PC-3 (cell line): ENCODE measurements at regions not wholly inside any gene's neighbourhood (a gene's known extent, or its start where the extent isn't known, plus 50 kb on each side); places are given as distances from the start of the nearest gene placed in this dataset.

Experiments used
- ATAC-seq: fragments of 200-7000 bp; cut with Tn5 transposase; 2 replicates; pipeline ENCODE4 v1.9.1; 2020; ENCODE audit warnings: mild to moderate bottlenecking, moderate library complexity
- BruUV-seq: library from RNA; stranded (reverse); fragments of 400-500 nt; replicated peaks from 2 replicates; lab custom pipeline; 2021; lab: Mats Ljungman, UMichigan
- CTCF ChIA-PET: fragments of 300-600 bp; sonication (Branson Sonifier 250); formaldehyde crosslinking; loops from one replicate; lab custom pipeline; 2022; ENCODE audit warnings: antibody characterized with exemption; lab: Charles Lee
- POLR2A ChIA-PET: fragments of 300-600 bp; sonication (Branson Sonifier 250); formaldehyde crosslinking; loops from one replicate; lab custom pipeline; 2022; ENCODE audit warnings: antibody characterized with exemption; ENCODE audit not compliant: unreplicated experiment; lab: Charles Lee
- DNase-seq: peaks from one replicate; pipeline ENCODE4 v3.0.0-alpha.2; 2015
- H2AFZ ChIP-seq: fragments of 300-600 bp; sonication (generic); 2 replicates; pipeline ENCODE4 v1.6.0; 2016; ENCODE audit warnings: antibody characterized with exemption, low read length
- H3F3A ChIP-seq: fragments of 300-600 bp; sonication (generic); one replicate; pipeline ENCODE4 v1.6.0; 2017; ENCODE audit warnings: antibody characterized with exemption, low read length, control low read depth, mild to moderate bottlenecking; ENCODE audit not compliant: unreplicated experiment
- H3K27ac ChIP-seq: fragments of 300-600 bp; sonication (generic); 2 replicates; pipeline ENCODE4 v1.5.1; 2016; ENCODE audit warnings: mild to moderate bottlenecking, low read length
- H3K27me3 ChIP-seq: fragments of 300-600 bp; sonication (generic); 2 replicates; pipeline ENCODE4 v1.6.1; 2016; ENCODE audit warnings: low read length, mixed read lengths
- H3K36me3 ChIP-seq: fragments of 300-600 bp; sonication (generic); 2 replicates; pipeline ENCODE4 v1.6.1; 2016; ENCODE audit warnings: low read depth, mixed run types, low read length, mixed read lengths
- H3K4me1 ChIP-seq: fragments of 300-600 bp; sonication (generic); 2 replicates; pipeline ENCODE4 v1.5.1; 2016; ENCODE audit warnings: low read length; ENCODE audit not compliant: insufficient read depth
- H3K4me2 ChIP-seq: fragments of 300-600 bp; sonication (generic); 2 replicates; pipeline ENCODE4 v1.6.0; 2016; ENCODE audit warnings: low read length
- H3K4me3 ChIP-seq: fragments of 300-600 bp; sonication (generic); 2 replicates; pipeline ENCODE4 v1.5.1; 2016; ENCODE audit warnings: mild to moderate bottlenecking, low read length, mixed read lengths
- H3K79me2 ChIP-seq: fragments of 300-600 bp; sonication (generic); 2 replicates; pipeline ENCODE4 v1.6.1; 2017; ENCODE audit warnings: low read length, mixed read lengths
- H3K9ac ChIP-seq: fragments of 300-600 bp; sonication (generic); 2 replicates; pipeline ENCODE4 v1.6.0; 2016; ENCODE audit warnings: mild to moderate bottlenecking, low read length
- H3K9me2 ChIP-seq: fragments of 300-600 bp; sonication (generic); replicated peaks from 2 replicates; pipeline ENCODE4 v1.6.1; 2016; ENCODE audit warnings: mixed run types, low read length, mixed read lengths
- H3K9me3 ChIP-seq: fragments of 300-600 bp; sonication (generic); 2 replicates; pipeline ENCODE4 v1.6.1; 2016; ENCODE audit warnings: low read length, mixed read lengths
- H4K20me1 ChIP-seq: fragments of 300-600 bp; sonication (generic); 2 replicates; pipeline ENCODE4 v1.6.1; 2016; ENCODE audit warnings: low read length, mixed read lengths
- CTCF ChIP-seq: fragments of 300-600 bp; sonication (generic); conservative IDR thresholded peaks from 2 replicates; pipeline ENCODE4 v1.5.1; 2017; ENCODE audit warnings: antibody characterized with exemption, low read depth, mild to moderate bottlenecking, low read length
- EZH2 ChIP-seq: fragments of 300-600 bp; sonication (generic); IDR thresholded peaks from one replicate; pipeline ENCODE4 v1.6.1; 2017; ENCODE audit warnings: antibody characterized with exemption, mild to moderate bottlenecking, low read length; ENCODE audit not compliant: unreplicated experiment
- EZH2phosphoT487 ChIP-seq: fragments of 300-600 bp; sonication (generic); IDR thresholded peaks from 2 replicates; pipeline ENCODE4 v1.6.1; 2018; ENCODE audit warnings: mild to moderate bottlenecking, antibody characterized with exemption, low read length, borderline replicate concordance
- intact Hi-C: fragments of 100-400 bp; cut with micrococcal nuclease; formaldehyde crosslinking; loops from 2 replicates; pipeline ENCODE4 v1.9.0; 2023

GRCh38 chr1:29914936-29915335 is 678.6 kb downstream of the PTPRU start:
- no peaks in the 10 kb centered on the region for H3K9me2 ChIP-seq
- intact Hi-C loops, result loop anchor here (10.0 kb wide), 1 partner anchor 470 kb away; no protein-coding TSS in a partner anchor
- CTCF ChIA-PET, result no interaction called here
- ATAC-seq (no peak), DNase-seq (no peak)
- no peaks in the 10 kb centered on the region for H3K79me2 ChIP-seq
- BruUV-seq, result no TSS peak
- no peaks in the 10 kb centered on the region for H4K20me1 ChIP-seq
- no peaks in the 10 kb centered on the region for H3K9me3 ChIP-seq
- H3K27ac ChIP-seq, result no peak overlapping the region
- TF ChIP-seq CTCF, result no peak
- no peak for TF ChIP-seq EZH2phosphoT487
- no peak for TF ChIP-seq EZH2
- no peaks in the 10 kb centered on the region for H3K36me3 ChIP-seq
- no peaks in the 10 kb centered on the region for H3F3A ChIP-seq
- H2AFZ ChIP-seq, result no peak overlapping the region
- POLR2A ChIA-PET, result no interaction called here
- H3K4me2 ChIP-seq, result no peak overlapping the region
- peaks cover 35% of the 10 kb centered on the region for H3K27me3 ChIP-seq
- no peak overlapping the region for H3K4me3 ChIP-seq
- H3K4me1 ChIP-seq, result no peaks in the 10 kb centered on the region
- no peak overlapping the region for H3K9ac ChIP-seq

- no peaks in the 10 kb centered on the region for H3K9me2 ChIP-seq
- H4K20me1 ChIP-seq, result no peaks in the 10 kb centered on the region
- peak; percentile 66 for TF ChIP-seq CTCF
- TF ChIP-seq EZH2phosphoT487, result no peak
- no peak for TF ChIP-seq EZH2
- POLR2A ChIA-PET, result no interaction called here
- no peak overlapping the region for H2AFZ ChIP-seq
- BruUV-seq, result no TSS peak
- no peaks in the 10 kb centered on the region for H3F3A ChIP-seq
- no peaks in the 10 kb centered on the region for H3K4me1 ChIP-seq
- H3K9me3 ChIP-seq, result no peaks in the 10 kb centered on the region
- DNase-seq (peak; percentile 44), ATAC-seq (no peak)
- no peaks in the 10 kb centered on the region for H3K36me3 ChIP-seq
- no peak overlapping the region for H3K27ac ChIP-seq
- H3K79me2 ChIP-seq, result no peaks in the 10 kb centered on the region
- no peak overlapping the region for H3K4me3 ChIP-seq
- H3K9ac ChIP-seq, result no peak overlapping the region
- intact Hi-C loops, result loop anchor here (10.0 kb wide), 1 partner anchor 472 kb away; no protein-coding TSS in a partner anchor
- CTCF ChIA-PET, result no interaction called here
- H3K27me3 ChIP-seq, result peaks cover 60% of the 10 kb centered on the region
- H3K4me2 ChIP-seq, result no peak overlapping the region
Observed at GRCh38 chr1:29912425-29912824, 676.1 kb downstream of the PTPRU start.

DNA sequence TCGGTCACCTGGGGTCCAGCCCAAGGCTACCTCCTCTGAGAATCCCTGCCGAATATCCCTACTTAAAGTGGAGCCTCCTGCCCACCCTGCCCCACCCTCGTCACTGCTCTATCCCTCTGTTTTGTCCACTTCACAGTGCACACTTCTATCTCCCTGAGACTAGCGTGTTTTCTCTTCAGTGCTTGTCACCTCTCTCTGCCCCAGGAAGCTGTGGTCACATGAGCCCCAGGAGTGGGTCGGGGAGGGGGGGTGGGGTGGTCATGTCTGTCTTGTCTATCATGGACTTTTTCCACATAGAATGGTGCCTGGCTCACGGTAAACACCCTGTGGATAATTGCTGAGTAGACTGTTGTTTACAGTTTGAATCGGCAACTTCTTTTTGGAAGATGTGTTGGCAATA is 673.6 kb downstream of the PTPRU start:
- intact Hi-C loops, result loop anchor here (10.0 kb wide), 1 partner anchor 475 kb away; no protein-coding TSS in a partner anchor

More for the DNA sequence above, 673.6 kb downstream of the PTPRU start:
- no peak for DNase-seq
- Histone ChIP-seq H3K4me1 (no peaks in the 10 kb centered on the region), H3K4me2 (no peak overlapping the region), H3K36me3 (no peaks in the 10 kb centered on the region), H2AFZ (no peak overlapping the region), H3K9me2 (no peaks in the 10 kb centered on the region), H3F3A (no peaks in the 10 kb centered on the region), H3K4me3 (no peak overlapping the region), H3K9me3 (no peaks in the 10 kb centered on the region), H3K9ac (no peak overlapping the region), H3K79me2 (no peaks in the 10 kb centered on the region), H3K27ac (no peak overlapping the region), H4K20me1 (no peaks in the 10 kb centered on the region), H3K27me3 (peaks cover 66% of the 10 kb centered on the region)
- ChIA-PET CTCF (no interaction called here), POLR2A (no interaction called here)
- BruUV-seq, result no TSS peak
- TF ChIP-seq EZH2 (no peak), CTCF (no peak), EZH2phosphoT487 (no peak)
- ATAC-seq, result no peak
